B cell (primary cell): ENCODE measurements at regions not wholly inside any gene's neighbourhood (a gene's known extent, or its start where the extent isn't known, plus 50 kb on each side); places are given as distances from the start of the nearest gene placed in this dataset.

Experiments
- ATAC-seq: fragments of 200-7000 bp; cut with Tn5 transposase; one replicate; pipeline ENCODE4 v1.10.0; 2021; ENCODE audit warnings: low read depth, mild to moderate bottlenecking, moderate number of reproducible peaks, moderate library complexity
- CTCF ChIA-PET: fragments of 350-600 bp; sonication (Branson Sonifier 250); formaldehyde crosslinking; loops from one replicate; lab custom pipeline; 2021; ENCODE audit warnings: antibody characterized with exemption, inconsistent platforms; lab: Charles Lee
- POLR2A ChIA-PET: fragments of 350-600 bp; sonication (Branson Sonifier 250); formaldehyde crosslinking; loops from one replicate; lab custom pipeline; 2021; ENCODE audit warnings: antibody characterized with exemption; lab: Charles Lee
- DNase-seq: peaks from one replicate; pipeline ENCODE4 v3.0.0; 2013
- H2AFZ ChIP-seq: 2 replicates; pipeline ENCODE4 v1.6.1; 2012; ENCODE audit warnings: mild to moderate bottlenecking, low read depth, low read length; ENCODE audit not compliant: insufficient read depth, poor library complexity, severe bottlenecking
- H3K27ac ChIP-seq, 2 donors: 1 replicate in 1 of 2; 2 replicates in 1 of 2; pipeline ENCODE4 v1.5.1; 2012 to 2013; ENCODE audit warnings: low read length in 2 of 2, mild to moderate bottlenecking in 2 of 2, moderate library complexity in 1 of 2
- H3K27me3 ChIP-seq, 4 experiments: fragments of 200-600 bp in 1 of 4; sonication (generic) in 1 of 4; replicated peaks in 1 of 4; 1 replicate in 2 of 4; 2 replicates in 2 of 4; pipeline versions ENCODE4 v1.6.1 to v1.7.0; 2013 to 2016; ENCODE audit warnings: low read length in 3 of 4, mild to moderate bottlenecking in 2 of 4, mixed read lengths in 1 of 4, moderate library complexity in 1 of 4; ENCODE audit not compliant: insufficient read depth in 4 of 4, control insufficient read depth in 3 of 4; ENCODE audit errors: control extremely low read depth in 1 of 4
- H3K36me3 ChIP-seq, 2 experiments: replicated peaks in 1 of 2; 1 replicate in 1 of 2; 2 replicates in 1 of 2; pipeline versions ENCODE4 v1.6.1 to v1.7.1; 2013; ENCODE audit warnings: low read length in 1 of 2; ENCODE audit not compliant: insufficient read depth in 2 of 2, control insufficient read depth in 1 of 2; ENCODE audit errors: control extremely low read depth in 1 of 2, extremely low read depth in 1 of 2
- H3K4me1 ChIP-seq, 2 donors: fragments of 200-600 bp in 1 of 2; sonication (generic) in 1 of 2; 1 replicate in 1 of 2; 2 replicates in 1 of 2; pipeline versions ENCODE4 v1.5.1 to v1.6.1; 2013 to 2017; ENCODE audit warnings: low read length in 2 of 2; ENCODE audit not compliant: control insufficient read depth in 2 of 2, insufficient read depth in 2 of 2
- H3K4me2 ChIP-seq: replicated peaks from 2 replicates; pipeline ENCODE3; 2012; ENCODE audit warnings: mild to moderate bottlenecking, low read depth, low read length; ENCODE audit not compliant: poor library complexity, severe bottlenecking
- H3K4me3 ChIP-seq, 5 experiments: fragments of 200-600 bp in 1 of 5; sonication (generic) in 1 of 5; 1 replicate in 3 of 5; 2 replicates in 2 of 5; pipeline versions ENCODE4 v1.5.1 to v1.7.0; 2011 to 2016; ENCODE audit warnings: low read length in 4 of 5, mild to moderate bottlenecking in 4 of 5, low read depth in 2 of 5, control low read depth in 1 of 5, moderate library complexity in 1 of 5; ENCODE audit not compliant: insufficient read depth in 1 of 5; ENCODE audit errors: control extremely low read depth in 1 of 5, extremely low read depth in 1 of 5
- H3K79me2 ChIP-seq: fragments of 200-600 bp; sonication (generic); one replicate; pipeline ENCODE4 v1.6.0; 2016; ENCODE audit warnings: low read length; ENCODE audit not compliant: control insufficient read depth, insufficient read depth
- H3K9ac ChIP-seq: fragments of 200-600 bp; sonication (generic); 2 replicates; pipeline ENCODE4 v1.6.1; 2017; ENCODE audit warnings: mild to moderate bottlenecking, low read length, moderate library complexity
- H3K9me3 ChIP-seq, 3 donors: one replicate each; pipeline versions ENCODE4 v1.6.1 to v1.7.1; 2013; ENCODE audit warnings: low read length in 2 of 3; ENCODE audit not compliant: control insufficient read depth in 2 of 3, insufficient read depth in 1 of 3; ENCODE audit errors: control extremely low read depth in 1 of 3
- H4K20me1 ChIP-seq: 2 replicates; pipeline ENCODE4 v1.6.0; 2012; ENCODE audit warnings: mild to moderate bottlenecking, low read length; ENCODE audit not compliant: insufficient read depth, control insufficient read depth, poor library complexity, severe bottlenecking
- H3K27ac Mint-ChIP-seq: one replicate; pipeline ENCODE4 v1.8.0; 2021; ENCODE audit warnings: mixed read lengths
- H3K27me3 Mint-ChIP-seq: one replicate; pipeline ENCODE4 v1.8.0; 2021; ENCODE audit warnings: mixed read lengths
- H3K4me1 Mint-ChIP-seq: one replicate; pipeline ENCODE4 v1.8.0; 2021; ENCODE audit warnings: mixed read lengths
- H3K4me3 Mint-ChIP-seq: one replicate; pipeline ENCODE4 v1.8.0; 2021; ENCODE audit warnings: mixed read lengths
- H3K9me3 Mint-ChIP-seq: one replicate; pipeline ENCODE4 v1.8.0; 2022; ENCODE audit warnings: mixed read lengths; ENCODE audit not compliant: insufficient read depth
- EZH2 ChIP-seq: IDR thresholded peaks from 2 replicates; pipeline ENCODE4 v1.6.1; 2012; ENCODE audit warnings: borderline replicate concordance, low read depth, mild to moderate bottlenecking, moderate library complexity, low read length; ENCODE audit not compliant: insufficient read depth, poor library complexity, severe bottlenecking
- WGBS: methylation state at CpG from one replicate; pipeline ENCODE4 v1.1.5; 2013; ENCODE audit warnings: missing lambda C conversion rate; ENCODE audit not compliant: insufficient coverage; 5-methylcytosine and 5-hydroxymethylcytosine counted together
- intact Hi-C: fragments of 100-400 bp; cut with micrococcal nuclease; formaldehyde crosslinking; loops from one replicate; pipeline ENCODE4 v1.10.0; 2022
- TF ChIP-seq, protein P1 (sequence below): fragments of 200-600 bp; IDR thresholded peaks from one replicate; pipeline ENCODE4 v1.8.0; 2022; ENCODE audit warnings: antibody characterized with exemption, mild to moderate bottlenecking

DNA sequence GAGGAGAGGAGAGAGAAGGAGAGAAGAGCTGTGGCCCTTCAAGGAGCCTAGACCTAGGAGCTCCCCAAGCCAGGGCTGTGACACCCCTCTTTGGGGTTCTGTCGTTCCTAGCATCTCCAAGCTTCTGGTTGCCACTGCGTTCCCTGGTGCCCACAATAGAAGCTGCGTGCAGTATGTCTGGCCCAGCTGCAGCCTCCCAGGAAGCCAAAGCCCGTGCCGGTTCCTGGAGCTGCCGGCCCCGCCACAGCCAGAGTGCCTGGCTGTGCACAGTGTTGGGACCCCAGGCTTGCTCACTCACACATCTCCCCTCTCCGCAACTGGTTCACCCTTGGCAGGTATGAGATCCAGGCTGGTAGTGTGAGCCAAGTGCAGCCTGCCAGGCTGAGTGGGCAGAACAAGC, 367.7 kb upstream of the MC4R start:
- no peaks in the 10 kb centered on the region for H3K36me3 ChIP-seq
- POLR2A ChIA-PET: no interaction called here
- H3K27me3 ChIP-seq: no peaks in the 10 kb centered on the region
- no peak overlapping the region for H2AFZ ChIP-seq
- H3K79me2 ChIP-seq: no peaks in the 10 kb centered on the region
- Mint-ChIP-seq H3K9me3 (no peaks in the 10 kb centered on the region), H3K4me1 (no peaks in the 10 kb centered on the region), H3K4me3 (no peak overlapping the region), H3K27ac (no peak overlapping the region), H3K27me3 (no peaks in the 10 kb centered on the region)
- intact Hi-C loops: no loop called here
- CTCF ChIA-PET: no interaction called here
- ATAC-seq (no peak), DNase-seq (no peak)
- H3K9me3 ChIP-seq: peaks cover 0 to 5% (median 0%) of the 10 kb centered on the region in 3 donors
- no peaks in the 10 kb centered on the region for H3K4me1 ChIP-seq
- H3K27ac ChIP-seq: no peak overlapping the region
- WGBS: 85% methylated on average over 8 of the region's 8 CpGs
- no peak overlapping the region for H3K4me2 ChIP-seq
- no peak overlapping the region for H3K4me3 ChIP-seq
- H3K9ac ChIP-seq: no peak overlapping the region
- TF ChIP-seq, protein P1, sequence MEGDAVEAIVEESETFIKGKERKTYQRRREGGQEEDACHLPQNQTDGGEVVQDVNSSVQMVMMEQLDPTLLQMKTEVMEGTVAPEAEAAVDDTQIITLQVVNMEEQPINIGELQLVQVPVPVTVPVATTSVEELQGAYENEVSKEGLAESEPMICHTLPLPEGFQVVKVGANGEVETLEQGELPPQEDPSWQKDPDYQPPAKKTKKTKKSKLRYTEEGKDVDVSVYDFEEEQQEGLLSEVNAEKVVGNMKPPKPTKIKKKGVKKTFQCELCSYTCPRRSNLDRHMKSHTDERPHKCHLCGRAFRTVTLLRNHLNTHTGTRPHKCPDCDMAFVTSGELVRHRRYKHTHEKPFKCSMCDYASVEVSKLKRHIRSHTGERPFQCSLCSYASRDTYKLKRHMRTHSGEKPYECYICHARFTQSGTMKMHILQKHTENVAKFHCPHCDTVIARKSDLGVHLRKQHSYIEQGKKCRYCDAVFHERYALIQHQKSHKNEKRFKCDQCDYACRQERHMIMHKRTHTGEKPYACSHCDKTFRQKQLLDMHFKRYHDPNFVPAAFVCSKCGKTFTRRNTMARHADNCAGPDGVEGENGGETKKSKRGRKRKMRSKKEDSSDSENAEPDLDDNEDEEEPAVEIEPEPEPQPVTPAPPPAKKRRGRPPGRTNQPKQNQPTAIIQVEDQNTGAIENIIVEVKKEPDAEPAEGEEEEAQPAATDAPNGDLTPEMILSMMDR: no peak
- no peak for TF ChIP-seq EZH2
- H4K20me1 ChIP-seq: no peaks in the 10 kb centered on the region

DNA sequence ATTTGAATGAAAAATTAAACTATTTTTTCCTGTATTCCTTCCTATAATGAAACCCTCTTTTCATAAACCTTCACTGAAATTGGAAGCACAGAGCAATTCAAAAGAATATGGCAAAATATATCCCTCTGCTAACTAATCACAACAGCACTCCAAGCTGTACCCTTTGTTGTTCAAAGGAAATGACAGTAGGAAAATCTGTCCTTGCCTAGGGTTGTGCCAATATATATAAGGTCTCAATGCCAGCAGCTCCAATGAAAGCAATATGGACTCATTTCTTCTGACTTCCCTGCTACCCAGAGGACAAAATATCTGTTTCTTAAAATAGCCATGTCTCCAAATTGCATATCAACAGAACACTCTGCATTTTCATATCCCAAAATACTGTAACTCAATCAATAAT, 373.9 kb upstream of the MC4R start:
- H3K4me1 ChIP-seq: no peaks in the 10 kb centered on the region
- H3K36me3 ChIP-seq: no peaks in the 10 kb centered on the region
- no peak overlapping the region for H3K27ac Mint-ChIP-seq
- intact Hi-C loops: no loop called here
- H3K9ac ChIP-seq: no peak overlapping the region
- no peak for ATAC-seq
- H2AFZ ChIP-seq: no peak overlapping the region
- ChIA-PET POLR2A (no interaction called here), CTCF (no interaction called here)
- no peak for TF ChIP-seq EZH2
- TF ChIP-seq, protein P1: no peak
- no peaks in the 10 kb centered on the region for H3K27me3 ChIP-seq
- H3K4me1 Mint-ChIP-seq: no peaks in the 10 kb centered on the region
- no peak overlapping the region for H3K4me2 ChIP-seq
- H3K4me3 ChIP-seq: no peak overlapping the region
- H3K9me3 ChIP-seq: no peaks in the 10 kb centered on the region
- no peaks in the 10 kb centered on the region for H3K79me2 ChIP-seq
- H3K27ac ChIP-seq: no peak overlapping the region
- no peaks in the 10 kb centered on the region for H4K20me1 ChIP-seq
- H3K9me3 Mint-ChIP-seq: no peaks in the 10 kb centered on the region
- no peaks in the 10 kb centered on the region for H3K27me3 Mint-ChIP-seq
- no peak overlapping the region for H3K4me3 Mint-ChIP-seq
- DNase-seq: no peak
